DOHH2 (cell line): ENCODE measurements at regions not wholly inside any gene's neighbourhood (a gene's known extent, or its start where the extent isn't known, plus 50 kb on each side); places are given as distances from the start of the nearest gene placed in this dataset.

ENCODE experiments used
- EZH2phosphoT487 ChIP-seq: fragments of 200-600 bp; sonication (generic); IDR thresholded peaks from 2 replicates; pipeline ENCODE4 v1.6.1; 2017; ENCODE audit warnings: borderline replicate concordance, mild to moderate bottlenecking, antibody characterized with exemption, low read length, moderate library complexity, mixed read lengths
- TF ChIP-seq, protein P1 (sequence below): fragments of 200-600 bp; sonication (generic); IDR thresholded peaks from one replicate; pipeline ENCODE4 v1.5.1; 2014; ENCODE audit warnings: antibody characterized with exemption, mild to moderate bottlenecking, low read depth, low read length; ENCODE audit not compliant: poor library complexity, severe bottlenecking

DNA sequence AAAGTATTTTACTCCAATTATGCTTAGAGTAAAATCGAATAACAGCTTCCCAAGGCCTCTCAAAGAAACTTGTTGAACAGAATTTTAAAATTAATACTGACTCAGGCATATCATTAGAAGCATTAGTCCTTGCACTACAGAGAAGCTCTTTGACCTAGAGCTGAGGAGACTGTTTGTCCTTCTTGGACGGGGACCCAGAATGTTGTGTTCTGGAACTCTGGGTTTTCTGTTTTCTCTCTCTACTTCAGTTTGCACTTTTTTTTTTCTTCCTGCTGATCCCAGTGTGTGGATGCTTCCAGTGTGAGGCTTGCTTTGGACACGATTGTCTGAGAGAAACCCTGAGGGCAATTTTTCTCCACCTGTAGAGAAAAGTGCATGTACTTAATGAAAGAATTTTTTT is 847.6 kb downstream of the SOCS6 start:
- TF ChIP-seq, protein P1, sequence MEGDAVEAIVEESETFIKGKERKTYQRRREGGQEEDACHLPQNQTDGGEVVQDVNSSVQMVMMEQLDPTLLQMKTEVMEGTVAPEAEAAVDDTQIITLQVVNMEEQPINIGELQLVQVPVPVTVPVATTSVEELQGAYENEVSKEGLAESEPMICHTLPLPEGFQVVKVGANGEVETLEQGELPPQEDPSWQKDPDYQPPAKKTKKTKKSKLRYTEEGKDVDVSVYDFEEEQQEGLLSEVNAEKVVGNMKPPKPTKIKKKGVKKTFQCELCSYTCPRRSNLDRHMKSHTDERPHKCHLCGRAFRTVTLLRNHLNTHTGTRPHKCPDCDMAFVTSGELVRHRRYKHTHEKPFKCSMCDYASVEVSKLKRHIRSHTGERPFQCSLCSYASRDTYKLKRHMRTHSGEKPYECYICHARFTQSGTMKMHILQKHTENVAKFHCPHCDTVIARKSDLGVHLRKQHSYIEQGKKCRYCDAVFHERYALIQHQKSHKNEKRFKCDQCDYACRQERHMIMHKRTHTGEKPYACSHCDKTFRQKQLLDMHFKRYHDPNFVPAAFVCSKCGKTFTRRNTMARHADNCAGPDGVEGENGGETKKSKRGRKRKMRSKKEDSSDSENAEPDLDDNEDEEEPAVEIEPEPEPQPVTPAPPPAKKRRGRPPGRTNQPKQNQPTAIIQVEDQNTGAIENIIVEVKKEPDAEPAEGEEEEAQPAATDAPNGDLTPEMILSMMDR = no peak
- TF ChIP-seq EZH2phosphoT487 = no peak
